CMK (cell line): ENCODE measurements at regions not wholly inside any gene's neighbourhood (a gene's known extent, or its start where the extent isn't known, plus 50 kb on each side); places are given as distances from the start of the nearest gene placed in this dataset.

ENCODE experiments used
- DNase-seq: peaks from one replicate; pipeline ENCODE4 v3.0.0-alpha.2; 2010; ENCODE audit warnings: low read depth

GRCh38 chr6:54717849-54718455 lies 128.6 kb upstream of the FAM83B start:
- DNase-seq, result peak; percentile 11

- DNase-seq, result no peak
These were observed 128.0 kb upstream of the FAM83B start for GRCh38 chr6:54718541-54719023.

GRCh38 chr6:54719131-54719530 lies 127.4 kb upstream of the FAM83B start:
- no peak for DNase-seq

GRCh38 chr6:54719633-54720032 lies 126.9 kb upstream of the FAM83B start:
- no peak for DNase-seq

- DNase-seq, result no peak
These were observed 124.2 kb upstream of the FAM83B start for GRCh38 chr6:54722328-54722727.

GRCh38 chr6:54729716-54730115 lies 116.9 kb upstream of the FAM83B start:
- no peak for DNase-seq

GRCh38 chr6:54730767-54731630 lies 115.6 kb upstream of the FAM83B start:
- no peak for DNase-seq

GRCh38 chr6:54737247-54737646 lies 109.3 kb upstream of the FAM83B start:
- no peak for DNase-seq

- no peak for DNase-seq
These were observed 98.6 kb upstream of the FAM83B start for GRCh38 chr6:54747955-54748354.

GRCh38 chr6:54754406-54754805 lies 92.2 kb upstream of the FAM83B start:
- DNase-seq, result no peak

- no peak for DNase-seq
These were observed 88.2 kb upstream of the FAM83B start for GRCh38 chr6:54758340-54758739.

- no peak for DNase-seq
These were observed 78.1 kb upstream of the FAM83B start for GRCh38 chr6:54768494-54768893.

- no peak for DNase-seq
These were observed 76.2 kb upstream of the FAM83B start for GRCh38 chr6:54770328-54770727.

- DNase-seq, result no peak
These were observed 74.6 kb upstream of the FAM83B start for GRCh38 chr6:54771968-54772367.

GRCh38 chr6:54772610-54773009 lies 74.0 kb upstream of the FAM83B start:
- DNase-seq, result no peak

- no peak for DNase-seq
These were observed 71.0 kb upstream of the FAM83B start for GRCh38 chr6:54775576-54775975.

GRCh38 chr6:54776891-54777290 lies 69.7 kb upstream of the FAM83B start:
- no peak for DNase-seq

GRCh38 chr6:54778731-54779130 lies 67.8 kb upstream of the FAM83B start:
- DNase-seq, result no peak

GRCh38 chr6:54784011-54784410 lies 62.6 kb upstream of the FAM83B start:
- DNase-seq, result no peak

GRCh38 chr6:54786154-54786553 lies 60.4 kb upstream of the FAM83B start:
- no peak for DNase-seq

GRCh38 chr6:54787825-54788224 lies 58.7 kb upstream of the FAM83B start:
- no peak for DNase-seq
